H1 (cell line): ENCODE measurements at regions not wholly inside any gene's neighbourhood (a gene's known extent, or its start where the extent isn't known, plus 50 kb on each side); places are given as distances from the start of the nearest gene placed in this dataset.
A peak's percentile ranks its signal among the peaks of the same experiment; 100 is the strongest.

ENCODE experiments used
- CTCF ChIA-PET: fragments of 300-600 bp; sonication (Branson Sonifier 250); formaldehyde crosslinking; loops from one replicate; lab custom pipeline; 2021; ENCODE audit not compliant: partially characterized antibody; lab: Charles Lee
- POLR2A ChIA-PET: fragments of 300-600 bp; sonication (Branson Sonifier 250); formaldehyde crosslinking; loops from one replicate; lab custom pipeline; 2021; ENCODE audit warnings: inconsistent platforms; ENCODE audit not compliant: partially characterized antibody; lab: Charles Lee
- DNase-seq, 2 experiments: peaks; one replicate each; pipeline versions ENCODE4 v3.0.0 to v3.0.0-alpha.2; 2010 to 2022; ENCODE audit warnings: low spot score in 2 of 2, low read depth in 1 of 2, mixed read lengths in 1 of 2
- FAIRE-seq: peaks from 2 replicates; lab custom pipeline; 2011; peaks lifted over from hg19 to GRCh38; lab: Jason Lieb, UNC
- H2AFZ ChIP-seq: 2 replicates; pipeline ENCODE4 v1.8.1; 2012; ENCODE audit warnings: low read length, inconsistent platforms
- H2AK5ac ChIP-seq: 2 replicates; pipeline ENCODE4 v1.6.1; 2013; ENCODE audit warnings: low read depth, low read length
- H2BK120ac ChIP-seq: replicated peaks from 2 replicates; pipeline ENCODE3; 2013; ENCODE audit warnings: low read depth, low read length, inconsistent platforms
- H2BK12ac ChIP-seq: 2 replicates; pipeline ENCODE4 v1.6.1; 2013; ENCODE audit warnings: low read depth, low read length
- H2BK15ac ChIP-seq: 2 replicates; pipeline ENCODE4 v1.6.1; 2013; ENCODE audit warnings: low read length
- H2BK20ac ChIP-seq: 2 replicates; pipeline ENCODE4 v1.6.1; 2013; ENCODE audit warnings: low read length
- H2BK5ac ChIP-seq: 2 replicates; pipeline ENCODE4 v1.6.1; 2013; ENCODE audit warnings: low read depth, low read length
- H3K14ac ChIP-seq: 2 replicates; pipeline ENCODE4 v1.6.1; 2013; ENCODE audit warnings: inconsistent platforms; ENCODE audit not compliant: insufficient read length
- H3K18ac ChIP-seq: 2 replicates; pipeline ENCODE4 v1.6.1; 2013; ENCODE audit warnings: low read length; ENCODE audit errors: extremely low read depth
- H3K23ac ChIP-seq: 2 replicates; pipeline ENCODE4 v1.6.1; 2013; ENCODE audit warnings: inconsistent platforms; ENCODE audit not compliant: insufficient read length
- H3K23me2 ChIP-seq: 2 replicates; pipeline ENCODE4 v1.6.1; 2013; ENCODE audit warnings: low read depth, low read length
- H3K27ac ChIP-seq: 2 replicates; pipeline ENCODE4 v1.6.1; 2011; ENCODE audit warnings: low read depth, low read length, inconsistent platforms
- H3K27me3 ChIP-seq, 4 experiments: replicated peaks in 1 of 4; 1 replicate in 1 of 4; 2 replicates in 3 of 4; pipeline versions ENCODE4 v1.6.1 to v1.8.1; 2011 to 2013; ENCODE audit warnings: low read length in 3 of 4, mild to moderate bottlenecking in 3 of 4, inconsistent platforms in 2 of 4, mixed read lengths in 2 of 4, moderate library complexity in 1 of 4; ENCODE audit not compliant: control insufficient read depth in 3 of 4, insufficient read depth in 3 of 4; ENCODE audit errors: extremely low read depth in 1 of 4
- H3K36me3 ChIP-seq, 4 experiments: 2 replicates each; pipeline versions ENCODE4 v1.6.1 to v1.8.1; 2011 to 2013; ENCODE audit warnings: mild to moderate bottlenecking in 4 of 4, low read length in 3 of 4, moderate library complexity in 2 of 4, control low read depth in 1 of 4, inconsistent platforms in 1 of 4; ENCODE audit not compliant: insufficient read depth in 4 of 4, control insufficient read depth in 2 of 4
- H3K4ac ChIP-seq: replicated peaks from 2 replicates; pipeline ENCODE3; 2013; ENCODE audit warnings: low read length, low read depth, mixed read lengths, inconsistent platforms; ENCODE audit not compliant: insufficient read length
- H3K4me1 ChIP-seq, 4 experiments: replicated peaks in 1 of 4; 1 replicate in 1 of 4; 2 replicates in 3 of 4; pipeline versions ENCODE4 v1.6.1 to v1.8.1; 2011 to 2013; ENCODE audit warnings: low read length in 3 of 4, inconsistent platforms in 2 of 4, mixed read lengths in 1 of 4; ENCODE audit not compliant: insufficient read depth in 4 of 4, control insufficient read depth in 3 of 4
- H3K4me2 ChIP-seq, 2 experiments: 2 replicates each; pipeline versions ENCODE4 v1.6.1 to v1.8.1; 2011 to 2013; ENCODE audit warnings: low read depth in 2 of 2, low read length in 2 of 2, control low read depth in 1 of 2, inconsistent platforms in 1 of 2, mild to moderate bottlenecking in 1 of 2; ENCODE audit not compliant: insufficient read depth in 1 of 2
- H3K4me3 ChIP-seq, 4 experiments: fragments of 200-600, 300-600 bp in 1 of 4; sonication (generic), shearing (Covaris generic), sonication (Bioruptor Twin) in 1 of 4; 2 replicates each; pipeline versions ENCODE4 v1.5.1 to v1.8.1; 2011 to 2016; ENCODE audit warnings: low read length in 4 of 4, low read depth in 3 of 4, control low read depth in 2 of 4, inconsistent platforms in 2 of 4, mild to moderate bottlenecking in 2 of 4, mixed read lengths in 1 of 4, moderate library complexity in 1 of 4; ENCODE audit not compliant: insufficient read depth in 2 of 4; ENCODE audit errors: extremely low read depth in 1 of 4
- H3K56ac ChIP-seq: replicated peaks from 2 replicates; pipeline ENCODE3; 2013; ENCODE audit warnings: low read depth, mild to moderate bottlenecking, mixed read lengths, low read length, inconsistent platforms; ENCODE audit not compliant: insufficient read length
- H3K79me1 ChIP-seq: 2 replicates; pipeline ENCODE4 v1.6.1; 2013; ENCODE audit warnings: low read depth, low read length, control low read depth
- H3K79me2 ChIP-seq, 2 experiments: 2 replicates each; pipeline versions ENCODE4 v1.6.1 to v1.8.1; 2012 to 2013; ENCODE audit warnings: low read length in 2 of 2, mild to moderate bottlenecking in 2 of 2, inconsistent platforms in 1 of 2; ENCODE audit not compliant: insufficient read depth in 2 of 2, control insufficient read depth in 1 of 2
- H3K9ac ChIP-seq, 4 experiments: replicated peaks in 1 of 4; 1 replicate in 1 of 4; 2 replicates in 3 of 4; pipeline versions ENCODE4 v1.6.1 to v1.8.1; 2011 to 2013; ENCODE audit warnings: low read depth in 3 of 4, low read length in 3 of 4, control low read depth in 2 of 4, mild to moderate bottlenecking in 2 of 4, moderate library complexity in 2 of 4, inconsistent platforms in 1 of 4; ENCODE audit errors: extremely low read depth in 1 of 4
- H3K9me3 ChIP-seq, 2 experiments: 2 replicates each; pipeline versions ENCODE4 v1.6.1 to v1.8.1; 2012 to 2013; ENCODE audit warnings: mild to moderate bottlenecking in 2 of 2, moderate library complexity in 2 of 2, control low read depth in 1 of 2, inconsistent platforms in 1 of 2, low read depth in 1 of 2, low read length in 1 of 2, mixed read lengths in 1 of 2; ENCODE audit not compliant: insufficient read depth in 2 of 2
- H4K20me1 ChIP-seq, 2 experiments: replicated peaks in 1 of 2; 2 replicates each; pipeline versions ENCODE3 to v1.8.1; 2011 to 2013; ENCODE audit warnings: inconsistent platforms in 2 of 2, low read length in 2 of 2, mild to moderate bottlenecking in 1 of 2; ENCODE audit not compliant: insufficient read depth in 2 of 2, control insufficient read depth in 1 of 2
- H4K5ac ChIP-seq: 2 replicates; pipeline ENCODE4 v1.6.1; 2013; ENCODE audit warnings: low read length, low read depth, mixed read lengths, inconsistent platforms; ENCODE audit not compliant: insufficient read length
- H4K8ac ChIP-seq: 2 replicates; pipeline ENCODE4 v1.8.0; 2013; ENCODE audit warnings: mild to moderate bottlenecking, moderate library complexity, low read length, inconsistent platforms; ENCODE audit not compliant: insufficient read depth; ENCODE audit errors: extremely low read depth
- H4K91ac ChIP-seq: replicated peaks from 2 replicates; pipeline ENCODE3; 2013; ENCODE audit warnings: low read length, mixed read lengths, inconsistent platforms; ENCODE audit not compliant: insufficient read length
- CEBPB ChIP-seq: IDR thresholded peaks from 2 replicates; pipeline ENCODE4 v1.6.1; 2012; ENCODE audit warnings: low read depth, low read length
- HDAC6 ChIP-seq: IDR thresholded peaks from one replicate; pipeline ENCODE4 v1.7.1; 2012; ENCODE audit warnings: low read depth, mild to moderate bottlenecking, inconsistent platforms, low read length, moderate library complexity
- WGBS, 2 experiments: shearing (Covaris generic) in 1 of 2; methylation state at CpG; one replicate each; pipeline versions ENCODE4 v1.1.6 to v1.1.7; 2013 to 2015; ENCODE audit warnings: low lambda C conversion rate in 2 of 2, mixed read lengths in 2 of 2, inconsistent platforms in 1 of 2, low coverage in 1 of 2, missing lambda C conversion rate in 1 of 2; ENCODE audit not compliant: insufficient replicate concordance in 2 of 2, insufficient coverage in 1 of 2, insufficient read length in 1 of 2; ENCODE audit errors: extremely low coverage in 1 of 2, missing lambda C conversion rate in 1 of 2; 5-methylcytosine and 5-hydroxymethylcytosine counted together

DNA sequence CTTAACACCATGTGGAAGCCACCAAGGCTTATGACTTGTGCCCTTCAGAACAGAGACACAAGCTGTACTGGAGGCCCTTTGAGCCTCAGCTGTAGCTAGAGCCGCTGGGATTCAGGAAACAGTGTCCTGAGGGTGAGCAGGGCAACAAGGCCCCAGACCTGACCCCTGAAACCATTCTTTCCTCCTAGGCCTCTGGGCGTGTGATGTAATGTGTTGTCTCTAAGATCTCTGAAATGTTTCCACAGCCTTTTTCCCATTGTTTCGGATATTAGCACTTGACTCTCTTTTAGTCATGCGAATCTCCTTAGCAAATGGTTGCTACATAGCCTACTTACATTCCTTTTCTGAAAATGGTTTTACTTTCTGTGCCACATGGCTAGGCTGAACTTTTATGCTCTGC is 114.9 kb downstream of the CD8B2 start:
- H2BK120ac ChIP-seq: no peak overlapping the region
- peaks cover 9 to 11% of the 10 kb centered on the region in 2 experiments; a peak in 3 of 4 replicates for H3K9me3 ChIP-seq
- H3K4me1 ChIP-seq: no peaks in the 10 kb centered on the region
- no peak overlapping the region for H2AFZ ChIP-seq
- H4K5ac ChIP-seq: no peak overlapping the region
- no peak overlapping the region for H4K91ac ChIP-seq
- H3K79me2 ChIP-seq: no peaks in the 10 kb centered on the region
- H3K36me3 ChIP-seq: no peaks in the 10 kb centered on the region; a peak in 1 of 8 replicates
- no peak overlapping the region for H3K4me2 ChIP-seq
- ChIA-PET CTCF (no interaction called here), POLR2A (no interaction called here)
- H3K56ac ChIP-seq: no peak overlapping the region
- H2BK12ac ChIP-seq: no peak overlapping the region
- no peaks in the 10 kb centered on the region for H3K23me2 ChIP-seq
- H3K4ac ChIP-seq: no peak overlapping the region
- no peak for DNase-seq
- H4K20me1 ChIP-seq: no peaks in the 10 kb centered on the region
- H3K18ac ChIP-seq: no peak overlapping the region
- H3K9ac ChIP-seq: no peak overlapping the region
- no peak overlapping the region for H3K4me3 ChIP-seq
- no peak overlapping the region for H2BK20ac ChIP-seq
- no peaks in the 10 kb centered on the region for H3K79me1 ChIP-seq
- TF ChIP-seq CEBPB: 0 out of 2 replicates have a peak, but pooled peaks have one; percentile 16
- TF ChIP-seq HDAC6: no peak
- H3K27me3 ChIP-seq: no peaks in the 10 kb centered on the region
- H3K14ac ChIP-seq: no peak overlapping the region
- H2BK15ac ChIP-seq: no peak overlapping the region
- H2BK5ac ChIP-seq: no peak overlapping the region
- H4K8ac ChIP-seq: no peak overlapping the region
- no peak for FAIRE-seq
- 87% methylated on average over 4 of the region's 4 CpGs; no CpG with 5 or more reads in 1 of the 2 experiments for WGBS, 2 experiments
- H2AK5ac ChIP-seq: no peak overlapping the region
- no peak overlapping the region for H3K27ac ChIP-seq
- H3K23ac ChIP-seq: no peak overlapping the region
